DOHH2 (cell line): ENCODE measurements at regions not wholly inside any gene's neighbourhood (a gene's known extent, or its start where the extent isn't known, plus 50 kb on each side); places are given as distances from the start of the nearest gene placed in this dataset.

Experiments
- EZH2phosphoT487 ChIP-seq: fragments of 200-600 bp; sonication (generic); IDR thresholded peaks from 2 replicates; pipeline ENCODE4 v1.6.1; 2017; ENCODE audit warnings: borderline replicate concordance, mild to moderate bottlenecking, antibody characterized with exemption, low read length, moderate library complexity, mixed read lengths
- TF ChIP-seq, protein P1 (sequence below): fragments of 200-600 bp; sonication (generic); IDR thresholded peaks from one replicate; pipeline ENCODE4 v1.5.1; 2014; ENCODE audit warnings: antibody characterized with exemption, mild to moderate bottlenecking, low read depth, low read length; ENCODE audit not compliant: poor library complexity, severe bottlenecking

DNA sequence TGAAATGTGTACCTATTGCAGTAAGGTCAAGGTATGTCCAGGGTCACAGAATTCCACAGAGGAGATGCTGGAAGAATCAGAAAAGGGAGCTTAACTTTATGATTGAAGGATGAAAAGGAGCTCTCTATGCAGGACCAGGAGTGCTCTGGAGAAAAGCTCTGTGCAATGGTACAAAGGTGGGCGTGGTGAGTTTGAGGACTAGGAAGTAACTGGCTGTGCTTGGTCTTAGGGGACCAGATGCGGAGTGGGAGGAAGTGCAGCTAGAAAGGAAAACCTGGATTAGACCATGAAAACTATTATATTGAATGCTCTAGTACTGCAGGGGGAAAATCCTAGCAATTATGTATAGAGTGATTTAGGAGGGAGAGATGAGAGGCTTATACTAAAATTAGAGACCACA is 56.8 kb downstream of the BTG1 start:
- TF ChIP-seq, protein P1, sequence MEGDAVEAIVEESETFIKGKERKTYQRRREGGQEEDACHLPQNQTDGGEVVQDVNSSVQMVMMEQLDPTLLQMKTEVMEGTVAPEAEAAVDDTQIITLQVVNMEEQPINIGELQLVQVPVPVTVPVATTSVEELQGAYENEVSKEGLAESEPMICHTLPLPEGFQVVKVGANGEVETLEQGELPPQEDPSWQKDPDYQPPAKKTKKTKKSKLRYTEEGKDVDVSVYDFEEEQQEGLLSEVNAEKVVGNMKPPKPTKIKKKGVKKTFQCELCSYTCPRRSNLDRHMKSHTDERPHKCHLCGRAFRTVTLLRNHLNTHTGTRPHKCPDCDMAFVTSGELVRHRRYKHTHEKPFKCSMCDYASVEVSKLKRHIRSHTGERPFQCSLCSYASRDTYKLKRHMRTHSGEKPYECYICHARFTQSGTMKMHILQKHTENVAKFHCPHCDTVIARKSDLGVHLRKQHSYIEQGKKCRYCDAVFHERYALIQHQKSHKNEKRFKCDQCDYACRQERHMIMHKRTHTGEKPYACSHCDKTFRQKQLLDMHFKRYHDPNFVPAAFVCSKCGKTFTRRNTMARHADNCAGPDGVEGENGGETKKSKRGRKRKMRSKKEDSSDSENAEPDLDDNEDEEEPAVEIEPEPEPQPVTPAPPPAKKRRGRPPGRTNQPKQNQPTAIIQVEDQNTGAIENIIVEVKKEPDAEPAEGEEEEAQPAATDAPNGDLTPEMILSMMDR, result no peak
- TF ChIP-seq EZH2phosphoT487, result no peak
